ENCODE measurements at regions not wholly inside any gene's neighbourhood (a gene's known extent, or its start where the extent isn't known, plus 50 kb on each side); places are given as distances from the start of the nearest gene placed in this dataset.
"Not testable (repeated sequence)": the region's sequence is repeated elsewhere in the genome, so short reads cannot be mapped to it uniquely, and the experiment has no call there.

DNA sequence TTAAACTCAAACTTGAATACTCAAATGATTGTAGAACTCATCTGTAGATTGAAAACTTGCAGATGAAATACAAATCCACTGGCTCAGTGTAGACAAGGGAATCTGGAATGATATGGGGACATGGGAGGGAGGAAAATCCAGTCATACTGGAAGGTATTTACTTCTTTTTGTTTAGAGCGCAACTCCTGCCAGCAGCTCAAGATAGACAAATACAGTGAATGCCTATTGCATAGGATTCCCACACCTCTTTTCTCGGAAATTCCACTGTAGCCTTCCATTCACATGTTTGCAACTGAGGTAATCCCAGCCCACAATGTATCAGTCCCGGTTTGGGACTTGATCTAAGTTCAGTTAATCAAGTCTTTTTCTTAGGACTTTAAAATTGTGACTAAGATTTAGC lies 311.2 kb downstream of the PTPRC start:
- DNase-seq (ENCODE audit: low spot score) = no peak
- intact Hi-C loops (cut with DNase I) = no loop called here

GRCh38 chr1:198955085-198955484 lies 316.2 kb downstream of the PTPRC start:
- intact Hi-C loops (cut with DNase I) = no loop called here
- DNase-seq (ENCODE audit: low spot score) = no peak

DNA sequence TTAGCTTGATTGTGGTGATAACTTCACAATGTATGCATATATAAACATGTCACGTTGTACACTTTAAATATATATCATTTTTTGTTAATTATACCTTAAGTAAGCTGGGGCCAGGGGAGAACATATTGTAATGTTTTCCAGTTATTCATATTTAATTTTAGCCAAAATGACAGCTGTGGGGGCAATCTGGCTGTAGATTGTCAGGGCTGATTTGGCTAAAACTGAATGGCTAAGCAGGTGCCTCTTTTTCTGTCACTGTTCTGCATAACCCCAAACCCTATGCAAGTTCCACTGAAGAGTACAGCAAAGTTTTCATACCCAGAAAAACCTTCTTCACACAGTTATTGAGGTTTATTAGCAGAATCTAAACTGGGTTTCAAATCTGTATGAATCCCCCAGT lies 318.2 kb downstream of the PTPRC start:
- intact Hi-C loops (cut with DNase I) = no loop called here

DNA sequence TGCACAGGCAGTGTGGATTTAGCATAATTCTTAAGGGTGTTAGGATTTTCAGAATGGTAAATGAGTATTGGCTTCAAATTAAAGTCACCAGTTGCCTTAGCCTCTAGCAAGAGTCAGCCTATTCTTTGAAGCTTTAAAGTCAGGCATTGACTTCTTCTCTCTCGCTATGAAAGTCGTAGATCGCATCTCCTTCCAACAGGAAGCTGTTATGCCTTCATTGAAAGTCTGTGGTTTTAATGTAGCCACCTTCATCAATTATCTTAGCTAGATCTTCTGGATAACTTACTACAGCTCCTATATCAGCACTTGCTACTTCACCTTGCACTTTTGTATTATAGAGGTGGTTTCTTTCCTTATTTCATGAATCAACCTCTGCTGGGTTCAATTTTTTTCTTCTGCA lies 320.2 kb downstream of the PTPRC start:
- intact Hi-C loops (cut with DNase I) = no loop called here

More for the DNA sequence above, 318.2 kb downstream of the PTPRC start:
- no peak for DNase-seq (ENCODE audit: low spot score)

DNA sequence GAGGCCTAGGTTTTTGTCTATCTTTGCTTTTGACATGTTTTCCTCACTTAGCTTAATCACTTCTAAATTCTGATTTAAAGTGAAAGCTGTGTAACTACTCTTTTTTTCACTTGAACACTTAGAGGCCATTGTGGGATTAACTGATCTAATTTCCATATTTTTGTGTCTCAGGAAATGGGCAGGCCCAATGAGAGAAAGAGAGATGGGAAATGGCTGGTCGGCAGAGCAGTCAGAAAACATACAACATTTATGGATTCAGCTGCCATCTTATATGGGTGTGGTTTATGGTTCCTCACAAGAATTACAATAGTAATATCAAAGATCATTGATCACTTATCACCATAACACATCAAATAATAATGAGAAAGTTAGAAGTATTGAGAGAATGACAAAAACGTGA lies 320.8 kb downstream of the PTPRC start:
- no peak for DNase-seq (ENCODE audit: low spot score)
- intact Hi-C loops (cut with DNase I) = loop anchor here in 1 of 2 donors (2.0 kb wide), 1 partner anchor 47 kb away; no protein-coding TSS in a partner anchor

More for the DNA sequence above, 320.2 kb downstream of the PTPRC start:
- no peak for DNase-seq (ENCODE audit: low spot score)

DNA sequence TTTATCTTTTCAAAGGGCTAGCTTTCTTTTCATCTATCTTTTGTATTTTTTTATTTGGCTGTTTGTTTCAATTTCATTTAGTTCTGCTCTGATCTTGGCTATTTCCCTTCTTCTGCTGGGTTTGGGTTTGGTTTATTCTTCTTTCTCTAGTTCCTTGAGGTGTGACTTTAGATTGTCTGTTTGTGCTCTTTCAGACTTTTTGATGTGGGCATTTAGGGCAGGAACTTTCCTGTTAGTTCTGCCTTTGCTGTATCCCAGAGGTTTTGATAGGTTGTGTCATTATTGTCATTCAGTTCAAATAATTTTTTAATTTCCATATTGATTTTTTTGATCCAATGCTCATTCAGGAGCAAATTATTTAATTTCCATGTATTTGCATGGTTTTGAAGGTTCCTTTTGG lies 325.0 kb downstream of the PTPRC start:
- intact Hi-C loops (cut with DNase I); DNase-seq (ENCODE audit: low spot score): not testable (repeated sequence)

DNA sequence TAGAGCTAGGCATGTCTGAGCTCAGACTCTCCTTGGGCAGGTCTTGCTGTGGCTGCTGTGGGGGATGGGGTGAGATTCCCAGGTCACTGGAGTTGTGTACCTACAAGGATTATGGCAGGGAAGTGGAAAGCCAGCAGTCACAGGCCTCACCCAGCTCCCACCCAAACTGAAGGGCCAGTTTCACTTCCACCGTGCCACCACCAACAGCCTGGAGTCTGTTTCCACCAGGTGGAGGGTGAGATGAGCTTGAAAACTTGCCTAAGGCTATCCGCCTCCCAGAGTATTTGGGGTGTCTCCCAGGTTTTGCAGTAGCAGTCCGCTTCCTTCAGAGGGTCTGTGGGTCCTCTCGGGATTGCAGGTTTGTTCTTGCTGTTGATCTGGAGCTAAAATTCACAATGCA lies 327.7 kb downstream of the PTPRC start:
- no peak for DNase-seq (ENCODE audit: low spot score)
- intact Hi-C loops (cut with DNase I) = no loop called here

- DNase-seq (ENCODE audit: low spot score) = no peak
- intact Hi-C loops (cut with DNase I) = no loop called here
Observed at GRCh38 chr1:198967566-198967965, 328.7 kb downstream of the PTPRC start.

GRCh38 chr1:198968866-198969265 lies 330.0 kb downstream of the PTPRC start:
- intact Hi-C loops (cut with DNase I) = no loop called here
- no peak for DNase-seq (ENCODE audit: low spot score)

DNA sequence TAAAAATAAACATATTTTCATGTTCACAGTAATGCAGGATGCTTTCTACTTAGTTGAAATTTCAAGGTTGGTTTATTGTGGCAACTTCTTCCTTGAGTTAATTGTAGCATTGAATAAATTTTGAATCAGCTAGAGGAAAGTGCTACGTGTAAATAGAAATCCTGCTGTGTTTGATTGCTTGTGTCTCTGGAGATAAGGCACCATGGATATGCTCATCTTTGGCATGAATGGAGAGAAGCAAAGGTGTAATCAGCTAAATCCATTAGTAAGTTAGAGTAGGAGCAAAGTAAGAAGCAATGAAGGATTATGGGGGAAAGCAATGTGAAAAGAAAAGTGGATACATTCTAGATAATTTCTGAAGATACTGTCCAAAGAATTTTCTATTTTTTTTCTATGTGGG lies 331.1 kb downstream of the PTPRC start:
- no peak for DNase-seq (ENCODE audit: low spot score)
- intact Hi-C loops (cut with DNase I) = no loop called here

DNA sequence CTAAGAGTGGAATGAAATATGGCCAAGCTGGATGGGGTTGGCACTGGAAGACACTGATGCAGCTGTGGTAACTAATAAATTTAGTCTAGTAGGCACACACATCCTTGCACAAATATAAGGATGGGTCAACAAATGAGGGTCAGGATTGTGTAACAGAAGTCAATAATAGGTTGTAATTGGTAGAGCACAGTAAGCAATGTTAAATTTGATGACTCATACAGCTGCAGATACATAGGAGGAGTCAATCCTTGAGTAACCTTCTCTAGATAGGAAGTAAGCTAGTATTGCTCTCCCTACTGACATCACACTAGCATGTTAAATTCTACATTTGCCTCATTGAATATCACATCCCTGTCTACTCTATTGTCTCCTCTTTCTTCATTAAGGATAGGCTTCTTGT lies 332.1 kb downstream of the PTPRC start:
- no peak for DNase-seq (ENCODE audit: low spot score)
- intact Hi-C loops (cut with DNase I) = loop anchor here in 1 of 2 donors (1.0 kb wide), 1 partner anchor 28 kb away; no protein-coding TSS in a partner anchor

DNA sequence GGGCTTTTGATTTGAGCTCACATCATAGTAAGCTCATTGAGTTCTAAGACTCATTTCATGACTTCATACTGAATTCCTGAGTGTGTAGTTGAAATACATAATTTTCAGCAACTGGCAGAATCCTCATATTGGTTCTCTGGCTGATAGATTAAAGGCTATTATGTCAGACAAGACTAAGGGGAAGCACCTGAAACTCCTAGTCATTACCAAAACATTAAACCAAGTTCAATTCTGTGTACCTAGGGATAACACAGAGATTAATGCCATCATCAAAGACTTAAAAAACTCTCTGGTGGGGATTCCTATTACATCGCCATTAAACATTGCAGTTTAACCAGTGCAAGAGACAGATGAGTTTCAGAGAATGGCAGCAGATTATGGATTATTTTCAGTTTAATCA lies 339.1 kb downstream of the PTPRC start:
- no peak for DNase-seq (ENCODE audit: low spot score)
- intact Hi-C loops (cut with DNase I) = no loop called here

DNA sequence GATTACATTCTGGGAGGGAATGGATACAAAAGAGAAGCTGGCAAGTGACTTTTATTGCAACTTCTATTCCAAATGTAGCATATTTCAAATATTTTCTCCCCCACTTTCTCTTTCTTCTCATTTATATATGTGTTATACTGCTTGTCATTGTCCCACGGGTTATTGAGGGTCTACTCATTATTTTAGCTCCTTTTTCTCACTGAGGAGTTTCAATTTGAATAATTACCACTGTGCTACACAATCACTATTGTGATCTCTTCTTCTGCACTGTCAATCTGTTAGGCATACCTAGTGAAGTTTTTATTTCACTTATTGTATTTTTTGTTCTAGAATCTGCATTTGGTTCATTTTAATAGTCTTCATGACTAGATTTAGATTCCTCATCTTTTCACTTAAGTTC lies 339.7 kb downstream of the PTPRC start:
- no peak for DNase-seq (ENCODE audit: low spot score)
- intact Hi-C loops (cut with DNase I) = no loop called here

DNA sequence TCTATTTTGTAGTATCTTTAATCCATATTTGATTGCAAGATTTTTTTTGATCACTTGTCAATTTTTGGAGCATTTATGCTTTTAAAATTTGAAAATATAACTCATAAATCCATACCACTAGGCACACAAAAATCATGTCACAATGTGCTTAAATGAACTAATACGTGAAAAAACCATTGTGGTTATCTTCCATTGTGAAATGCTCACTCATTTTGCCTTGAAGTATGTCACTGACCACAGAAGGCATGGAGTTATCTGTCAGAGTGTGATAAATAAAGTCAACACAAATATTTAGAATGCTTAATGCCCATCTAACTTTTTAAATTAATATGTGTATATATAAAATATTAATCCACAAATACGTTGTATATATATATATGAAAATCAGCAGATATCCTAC lies 347.2 kb downstream of the PTPRC start:
- no peak for DNase-seq (ENCODE audit: low spot score)
- intact Hi-C loops (cut with DNase I) = no loop called here

- intact Hi-C loops (cut with DNase I) = no loop called here
- DNase-seq (ENCODE audit: low spot score) = no peak
Observed at GRCh38 chr1:198986442-198986841, 347.6 kb downstream of the PTPRC start.

DNA sequence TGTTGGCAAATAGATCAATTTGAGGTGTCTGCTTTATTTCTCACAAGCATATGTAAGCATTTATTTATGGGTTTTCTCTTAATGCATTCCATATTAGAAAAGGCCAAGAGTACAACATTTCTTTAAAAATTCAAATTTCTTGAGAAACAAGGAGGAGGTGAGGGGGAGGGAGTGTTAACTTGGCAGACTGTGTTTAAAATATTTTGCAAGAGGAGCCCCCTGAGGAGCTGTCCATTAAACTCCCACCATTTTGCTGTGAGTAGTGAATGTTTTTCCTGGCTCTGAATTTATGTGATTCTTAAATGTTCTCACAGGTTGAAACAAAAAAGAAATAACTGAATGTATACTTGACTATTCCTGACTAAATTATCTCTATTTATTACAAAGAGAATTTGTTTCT lies 363.8 kb downstream of the PTPRC start:
- intact Hi-C loops (cut with DNase I) = no loop called here

DNA sequence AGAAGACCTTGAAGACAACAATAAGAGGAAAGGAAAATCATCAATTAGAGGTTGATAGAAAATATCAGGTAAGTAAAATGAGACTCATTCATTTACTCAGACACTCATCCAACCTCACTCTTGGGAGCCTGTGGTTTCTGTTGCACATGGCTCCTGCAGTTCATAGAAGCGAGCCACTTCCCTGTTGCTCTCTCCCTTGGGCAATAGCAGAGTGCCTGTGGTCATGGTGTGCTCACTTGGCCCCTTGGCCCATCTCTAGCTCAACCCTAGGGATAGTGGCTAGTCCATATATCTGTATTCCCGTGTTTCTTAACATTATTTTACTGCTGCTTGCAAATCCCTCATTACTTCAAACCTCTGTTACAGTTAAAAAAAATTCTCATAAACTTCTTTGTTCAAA lies 368.6 kb downstream of the PTPRC start:
- intact Hi-C loops (cut with DNase I) = no loop called here
- DNase-seq (ENCODE audit: low spot score) = no peak

More for the DNA sequence above, 363.8 kb downstream of the PTPRC start:
- DNase-seq (ENCODE audit: low spot score) = no peak

DNA sequence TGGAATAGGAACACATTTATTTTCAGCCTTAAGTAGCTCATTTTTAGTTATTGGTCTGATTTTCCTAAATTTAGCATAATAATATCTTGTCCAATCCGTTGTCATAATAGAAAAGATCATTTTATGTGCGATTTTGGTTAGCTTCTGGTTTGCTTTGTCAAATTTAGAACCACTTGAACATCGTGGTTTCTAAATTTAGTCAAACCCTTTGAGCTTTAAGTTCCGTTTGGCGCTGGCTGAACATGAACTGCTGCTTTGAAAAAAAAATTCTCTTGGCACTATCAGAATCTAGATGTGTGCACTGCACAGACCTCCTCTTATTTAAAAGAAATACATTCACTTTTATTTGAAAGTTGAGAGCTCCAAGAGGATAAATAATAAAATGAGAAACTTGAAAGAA lies 370.6 kb downstream of the PTPRC start:
- intact Hi-C loops (cut with DNase I) = no loop called here
- DNase-seq (ENCODE audit: low spot score) = no peak

DNA sequence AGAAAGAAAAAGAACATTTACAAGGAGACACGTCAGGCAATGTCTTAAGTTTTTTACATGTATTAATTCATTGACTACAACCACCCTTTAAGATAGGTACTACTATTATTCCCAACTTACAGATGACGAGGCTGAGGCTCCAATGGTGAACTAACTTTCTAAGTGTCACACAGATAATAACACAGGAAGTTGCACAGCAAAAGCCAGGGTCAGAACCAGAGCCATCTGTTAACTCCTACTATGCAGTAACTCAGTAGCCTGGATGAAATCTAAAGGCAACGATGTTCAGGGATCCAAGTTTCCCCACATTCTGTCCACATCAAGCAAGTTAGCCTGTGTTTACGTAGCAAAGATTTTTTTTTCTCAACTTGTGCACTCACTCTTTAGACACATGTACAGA lies 371.7 kb downstream of the PTPRC start:
- intact Hi-C loops (cut with DNase I) = no loop called here
- DNase-seq (ENCODE audit: low spot score) = no peak

DNA sequence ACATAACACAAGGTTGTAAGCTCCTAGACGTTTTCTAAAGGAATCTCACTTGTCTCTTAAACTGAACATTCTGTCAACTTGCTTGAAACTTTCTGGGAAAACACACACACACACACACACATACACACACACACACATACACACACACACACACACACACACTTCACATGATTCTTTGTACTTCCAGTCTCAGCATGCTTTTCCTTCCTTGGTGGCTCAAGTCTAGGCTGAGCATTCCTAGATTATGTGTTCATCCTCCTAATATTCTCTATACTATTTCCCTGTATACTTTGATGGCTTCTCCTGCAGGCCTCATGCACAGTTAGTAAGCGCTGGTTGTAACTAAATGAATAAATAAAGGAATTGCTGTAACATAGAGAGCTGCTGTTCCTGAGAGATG lies 372.1 kb downstream of the PTPRC start:
- intact Hi-C loops (cut with DNase I) = no loop called here
- DNase-seq (ENCODE audit: low spot score) = no peak

DNA sequence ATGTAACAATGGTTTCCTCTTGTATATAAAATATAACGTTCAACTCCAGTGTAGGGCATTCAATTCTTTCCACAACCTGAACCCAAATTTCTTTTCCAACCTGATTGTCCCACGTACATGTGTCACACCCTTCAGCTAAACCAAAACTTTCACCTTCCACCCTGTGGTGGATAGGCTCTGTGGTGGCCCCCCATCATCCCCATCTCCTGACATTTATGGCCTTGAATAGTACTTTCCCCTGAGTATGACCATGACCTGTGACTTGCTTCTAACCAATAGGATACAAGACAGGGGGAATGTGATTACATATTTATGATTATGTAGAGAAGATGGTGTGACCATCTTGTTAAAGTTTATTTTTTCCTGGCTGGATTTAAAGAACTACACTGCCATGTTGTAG lies 377.0 kb downstream of the PTPRC start:
- DNase-seq (ENCODE audit: low spot score) = no peak
- intact Hi-C loops (cut with DNase I) = no loop called here

DNA sequence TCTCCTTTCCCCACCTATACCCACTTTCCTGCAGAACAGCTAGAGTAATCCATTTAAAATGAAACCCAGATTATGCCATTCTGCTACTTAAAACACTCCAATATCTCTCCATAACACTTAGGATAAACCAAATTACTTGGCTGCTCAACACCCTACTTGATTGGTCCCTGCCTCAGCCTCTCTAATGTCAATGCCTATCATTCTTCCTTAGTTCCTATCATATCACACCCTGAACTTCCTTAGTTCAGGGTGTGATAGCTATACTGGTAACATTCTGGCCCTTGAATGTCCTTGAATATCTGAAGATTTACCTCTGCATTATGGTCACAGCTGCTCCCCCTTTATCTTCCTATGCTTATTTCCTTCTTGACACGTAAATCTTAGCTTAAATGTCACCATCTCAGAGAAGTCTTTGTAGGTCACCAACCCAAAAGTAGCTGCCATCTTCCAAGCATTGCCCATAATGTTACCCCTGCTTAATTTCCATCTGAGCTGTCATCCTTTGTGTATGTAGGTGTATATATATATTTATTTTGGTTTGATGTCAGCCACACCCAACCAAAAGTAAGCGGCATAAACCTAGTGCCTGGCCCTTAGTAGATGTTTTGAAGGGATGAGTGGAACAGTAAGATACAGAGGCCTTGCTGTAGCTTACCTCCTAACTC lies 379.8 kb downstream of the PTPRC start:
- intact Hi-C loops (cut with DNase I) = no loop called here

More for the DNA sequence above, 379.8 kb downstream of the PTPRC start:
- no peak for DNase-seq (ENCODE audit: low spot score)

Data from posterior vena cava (tissue), 2 donors.